Hematopoietic multipotent progenitor cell (in vitro differentiated cells): ENCODE measurements at regions not wholly inside any gene's neighbourhood (a gene's known extent, or its start where the extent isn't known, plus 50 kb on each side); places are given as distances from the start of the nearest gene placed in this dataset.

Source experiments
- DNase-seq, 3 donors: peaks; one replicate each; pipeline ENCODE4 v3.0.0-alpha.2; 2011 to 2015; ENCODE audit warnings: low read depth in 2 of 3, low spot score in 2 of 3

GRCh38 chr9:91063471-91063870, 261.9 kb downstream of the SYK start:
- no peak for DNase-seq

- DNase-seq: no peak
These were observed 263.8 kb downstream of the SYK start for GRCh38 chr9:91065231-91066041.

GRCh38 chr9:91066042-91066415, 264.4 kb downstream of the SYK start:
- DNase-seq: no peak

GRCh38 chr9:91066856-91067255, 265.2 kb downstream of the SYK start:
- no peak for DNase-seq

- DNase-seq: no peak
These were observed 265.8 kb downstream of the SYK start for GRCh38 chr9:91067306-91067860.

GRCh38 chr9:91071184-91071990, 269.8 kb downstream of the SYK start:
- DNase-seq: no peak

- DNase-seq: no peak
These were observed 271.6 kb downstream of the SYK start for GRCh38 chr9:91073049-91073810.

- DNase-seq: no peak
These were observed 272.5 kb downstream of the SYK start for GRCh38 chr9:91073811-91074771.

- no peak for DNase-seq
These were observed 273.2 kb downstream of the SYK start for GRCh38 chr9:91074866-91075265.

GRCh38 chr9:91075279-91075678, 273.7 kb downstream of the SYK start:
- DNase-seq: no peak

GRCh38 chr9:91077624-91078368, 276.2 kb downstream of the SYK start:
- DNase-seq: no peak

GRCh38 chr9:91078369-91078695, 276.7 kb downstream of the SYK start:
- DNase-seq: no peak

GRCh38 chr9:91082731-91083130, 279.0 kb downstream of the AUH start:
- no peak for DNase-seq

GRCh38 chr9:91084896-91085516, 276.7 kb downstream of the AUH start:
- no peak for DNase-seq

- DNase-seq: peak in 2 of 3 donors; percentile 41 to 72
These were observed 276.0 kb downstream of the AUH start for GRCh38 chr9:91085517-91086291.

GRCh38 chr9:91086657-91087461, 274.9 kb downstream of the AUH start:
- DNase-seq: no peak

- no peak for DNase-seq
These were observed 274.3 kb downstream of the AUH start for GRCh38 chr9:91087462-91087759.
